Amygdala (tissue), 56 donors: ENCODE measurements at regions not wholly inside any gene's neighbourhood (a gene's known extent, or its start where the extent isn't known, plus 50 kb on each side); places are given as distances from the start of the nearest gene placed in this dataset.

Experiments
- DNase-seq, 56 donors: peaks; one replicate each; lab custom pipeline; 2025; lab: John Stamatoyannopoulos, UW

- DNase-seq, result no peak
Measured at GRCh38 chr11:128330203-128330602, 257.2 kb downstream of the ETS1 start.

DNA sequence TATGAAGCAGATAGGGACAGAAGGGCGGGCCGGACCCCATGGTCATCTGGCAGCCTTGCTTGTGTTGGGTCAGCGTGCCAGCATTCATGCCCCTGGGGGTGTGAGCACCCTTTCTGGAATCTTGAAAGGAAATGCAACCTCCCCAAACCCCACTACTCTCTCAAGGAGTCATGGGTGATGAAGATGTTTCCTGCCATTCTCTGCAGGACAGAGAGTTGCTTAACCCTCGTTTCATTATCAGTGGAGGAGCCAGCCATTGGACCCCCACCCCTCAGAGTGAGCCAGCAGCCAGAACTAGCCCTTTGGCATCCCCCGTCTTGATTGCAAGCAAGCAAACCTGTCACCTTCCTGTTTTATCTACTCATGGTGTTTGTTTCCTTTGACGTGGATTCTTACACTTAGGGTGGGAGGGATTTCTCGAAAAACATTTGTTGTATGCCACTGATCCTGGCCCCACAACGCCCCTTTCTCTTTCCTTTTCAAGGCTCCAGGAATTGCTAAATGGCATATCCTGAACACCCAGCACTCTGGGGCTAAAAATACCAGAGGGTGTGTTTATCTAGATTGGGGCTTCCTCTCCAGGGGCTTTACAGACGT, 258.3 kb downstream of the ETS1 start:
- DNase-seq, result no peak

DNA sequence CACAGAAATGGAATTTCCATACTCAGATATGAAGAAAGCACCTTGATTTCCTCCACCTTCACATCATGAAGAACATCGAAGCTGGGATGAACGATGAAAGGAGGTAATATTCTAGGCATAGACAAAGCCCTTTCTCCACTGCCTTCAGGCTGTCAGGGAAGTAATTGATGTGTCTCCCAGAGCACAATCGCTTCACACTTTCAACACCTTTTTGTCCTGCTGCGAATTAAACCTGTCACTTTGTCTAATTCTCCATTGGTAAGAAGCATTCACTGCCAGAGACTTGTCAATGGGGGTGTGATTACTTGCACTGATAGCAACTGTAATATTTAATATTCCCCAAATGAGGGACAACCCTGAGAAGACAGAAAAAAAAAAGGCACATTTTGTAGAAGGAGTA, 260.1 kb downstream of the ETS1 start:
- DNase-seq, result no peak

DNA sequence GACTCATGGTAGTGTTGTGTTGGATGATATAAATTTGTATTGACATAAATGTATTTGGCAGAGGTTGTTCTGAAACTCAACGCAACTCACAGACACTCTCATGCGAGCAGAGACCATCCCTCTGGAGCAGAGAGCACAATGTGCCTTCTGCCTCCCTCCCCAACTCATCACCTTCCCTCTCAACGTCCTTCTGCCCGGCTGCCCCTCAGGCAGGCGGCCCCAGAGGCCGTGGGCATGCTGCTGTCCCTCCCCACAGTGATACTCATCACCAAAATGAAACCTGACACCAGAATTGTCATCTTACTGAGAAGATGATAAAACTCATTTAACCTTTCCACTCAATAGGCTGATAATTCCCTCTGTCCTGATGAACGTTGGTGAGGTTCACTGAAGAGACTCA, 260.6 kb downstream of the ETS1 start:
- DNase-seq, result no peak

- no peak for DNase-seq
Measured at GRCh38 chr11:128324531-128325141, 262.7 kb downstream of the ETS1 start.

DNA sequence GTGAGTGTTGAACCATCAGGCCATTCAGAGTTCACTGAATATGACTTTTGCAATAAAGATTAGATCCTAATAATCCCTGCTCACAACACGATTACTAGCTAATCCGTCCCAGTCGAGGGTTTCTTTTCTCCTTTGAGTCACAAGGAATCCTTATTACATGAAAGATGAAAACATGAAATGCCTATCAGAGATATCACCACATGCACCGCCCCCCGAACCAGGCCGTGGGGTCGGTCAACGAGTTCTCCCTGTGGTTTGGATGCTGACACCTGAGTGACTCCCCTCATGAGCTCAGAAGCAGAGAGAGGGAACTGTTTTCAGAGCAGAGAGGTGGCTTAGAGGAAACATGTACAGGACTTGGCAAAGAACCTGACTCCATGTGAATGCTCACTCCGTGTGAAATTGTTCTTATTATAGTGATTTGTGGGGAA, 263.3 kb downstream of the ETS1 start:
- no peak for DNase-seq

- DNase-seq, result no peak
Measured at GRCh38 chr11:128323381-128323780, 264.0 kb downstream of the ETS1 start.

- no peak for DNase-seq
Measured at GRCh38 chr11:128318856-128319474, 268.4 kb downstream of the ETS1 start.

DNA sequence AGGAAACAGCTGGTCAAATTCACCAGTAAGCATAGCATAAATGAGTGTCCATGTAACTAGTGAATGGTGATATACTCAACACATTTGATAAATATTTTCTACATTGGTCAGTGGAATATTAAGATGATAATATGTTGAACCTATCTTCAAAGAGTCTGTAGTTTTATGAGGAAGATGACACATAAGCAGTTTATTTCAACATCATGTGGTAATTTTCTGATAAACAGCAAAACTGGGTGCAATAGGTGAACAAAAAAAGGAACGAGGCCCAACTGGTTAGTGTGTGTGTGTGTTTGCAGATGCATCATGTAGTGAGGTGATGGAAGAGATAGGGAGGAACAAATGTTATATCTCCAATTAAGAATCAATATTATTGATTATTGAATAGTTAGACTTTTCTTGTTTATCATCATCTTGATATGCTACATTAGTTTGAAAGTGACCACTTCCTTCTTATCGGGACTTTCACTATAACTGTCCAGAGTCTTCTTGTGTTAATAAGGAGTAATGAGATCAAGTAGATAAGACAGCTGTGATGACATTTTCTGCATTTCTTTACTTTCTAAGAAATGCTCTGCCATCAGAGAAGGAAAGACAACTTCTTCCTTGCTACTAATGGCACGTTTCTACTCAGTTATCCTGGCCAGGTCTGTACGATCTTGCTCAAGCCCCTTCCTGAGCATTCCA, 270.7 kb downstream of the ETS1 start:
- DNase-seq, result no peak

- no peak for DNase-seq
Measured at GRCh38 chr11:128315933-128316332, 271.4 kb downstream of the ETS1 start.

DNA sequence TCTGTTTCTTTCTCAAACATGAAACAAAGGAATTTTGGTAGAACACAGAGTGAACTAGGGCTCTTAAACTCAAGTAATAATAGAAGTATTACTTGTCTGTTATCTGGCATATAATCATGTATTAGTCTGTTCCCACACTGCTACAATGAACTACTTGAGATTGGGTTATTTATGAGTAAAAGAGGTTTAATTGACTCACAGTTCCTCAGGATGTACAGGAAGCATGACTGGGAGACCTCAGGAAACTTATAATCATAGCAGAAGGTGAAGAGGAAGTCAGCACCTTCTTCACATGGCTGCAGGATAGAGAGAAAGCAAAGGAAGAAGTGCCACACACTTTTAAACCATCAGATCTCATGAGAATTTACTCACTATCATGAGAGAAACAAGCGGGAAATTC, 273.4 kb downstream of the ETS1 start:
- DNase-seq, result no peak

DNA sequence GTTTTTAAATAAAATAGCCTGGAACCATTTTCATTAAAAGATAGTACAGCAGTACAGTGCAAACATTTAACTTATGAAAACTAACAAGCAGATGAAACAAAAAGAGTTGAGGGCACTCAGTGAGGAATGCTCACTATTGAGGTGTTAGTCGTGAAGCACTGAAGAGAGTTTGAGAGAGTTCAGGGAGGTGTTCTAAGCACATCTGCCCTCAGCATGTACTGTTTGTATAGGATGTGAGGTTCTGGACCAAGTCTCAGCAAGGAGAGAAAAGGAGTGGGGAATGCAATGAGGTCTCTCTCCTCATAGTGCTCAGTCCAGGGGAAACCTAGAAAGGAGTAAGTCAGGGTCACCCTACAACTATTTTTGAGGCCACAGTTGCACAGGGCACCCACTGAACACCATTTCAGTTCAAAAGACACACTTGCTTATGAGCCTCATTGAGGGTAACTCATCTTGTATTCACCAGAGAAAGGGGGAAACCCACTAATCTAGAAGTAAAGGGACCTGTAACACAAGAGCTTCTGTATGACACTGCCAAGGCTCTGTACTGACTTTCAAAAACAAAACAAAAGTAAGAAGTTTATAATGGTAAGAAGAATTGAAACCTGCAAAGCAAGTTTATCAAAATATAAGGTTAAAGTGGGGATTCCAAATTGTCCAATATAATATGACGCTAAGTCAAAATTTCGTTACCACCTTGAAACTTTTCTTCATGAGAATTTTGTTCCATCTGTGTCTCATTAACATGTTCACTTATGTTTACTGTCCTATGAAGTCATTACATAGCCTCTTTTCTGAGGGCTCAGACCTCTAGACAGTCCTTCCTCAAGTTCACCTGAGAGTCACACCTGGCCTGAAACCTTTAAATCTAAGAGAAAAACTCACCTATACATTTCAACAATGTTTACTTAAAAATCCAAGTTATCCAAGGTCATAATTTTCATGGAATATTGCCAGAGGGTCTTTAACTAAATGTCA, 275.3 kb downstream of the ETS1 start:
- no peak for DNase-seq

DNA sequence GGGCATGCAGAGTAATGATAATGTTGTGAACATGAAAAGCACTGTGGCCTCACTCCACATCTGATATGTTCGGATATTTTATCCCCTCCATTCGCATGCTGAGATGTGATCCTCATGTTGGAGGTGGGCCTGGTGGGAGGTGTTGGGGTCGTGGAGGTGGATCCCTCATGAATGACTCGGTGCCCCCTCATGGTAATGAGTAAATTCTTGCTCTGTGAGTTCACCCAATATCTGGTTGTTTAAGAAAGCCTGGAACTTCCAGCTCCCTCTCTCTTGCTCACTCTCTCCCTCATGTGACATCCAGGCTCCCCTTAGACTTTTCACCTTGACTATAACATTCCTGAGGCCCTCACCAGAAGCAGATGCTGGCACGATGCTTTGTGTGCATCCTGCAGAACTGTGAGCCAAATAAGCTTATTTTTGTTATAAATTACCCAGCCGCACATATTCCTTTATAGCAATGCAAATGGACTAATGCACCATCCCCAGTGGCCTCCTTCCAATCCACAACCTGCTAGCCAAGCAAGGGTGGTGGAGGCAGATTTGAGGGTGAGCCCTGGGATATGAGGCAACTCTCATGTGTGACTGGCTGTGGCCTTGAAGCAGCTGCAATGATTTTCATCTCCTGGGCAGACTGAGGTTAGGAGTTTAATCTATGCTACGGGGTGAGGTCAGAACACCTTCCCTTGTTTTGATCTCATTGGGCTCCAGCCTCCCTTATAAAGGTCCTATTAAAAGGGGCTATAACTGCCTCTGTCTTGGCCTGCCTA, 276.5 kb downstream of the ETS1 start:
- no peak for DNase-seq

DNA sequence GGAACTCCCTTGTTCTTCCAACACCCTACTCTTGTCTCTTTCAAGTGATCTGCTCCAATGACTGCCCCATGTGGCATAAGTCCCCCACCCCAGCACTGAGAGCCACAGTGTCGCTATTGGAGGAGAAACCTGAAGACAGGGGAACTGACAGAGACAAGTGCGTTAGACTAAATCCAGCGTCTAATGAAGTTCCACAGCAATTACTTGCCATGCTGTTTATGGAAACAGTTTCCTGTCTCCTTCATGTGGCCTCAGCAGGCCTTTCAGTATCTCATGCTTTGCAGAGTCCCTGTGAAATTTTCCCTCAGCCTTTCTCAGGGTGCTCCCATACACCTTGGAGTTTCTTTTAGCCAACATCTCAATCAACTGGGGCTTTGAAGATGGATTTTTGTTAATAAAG, 277.4 kb downstream of the ETS1 start:
- DNase-seq, result no peak

DNA sequence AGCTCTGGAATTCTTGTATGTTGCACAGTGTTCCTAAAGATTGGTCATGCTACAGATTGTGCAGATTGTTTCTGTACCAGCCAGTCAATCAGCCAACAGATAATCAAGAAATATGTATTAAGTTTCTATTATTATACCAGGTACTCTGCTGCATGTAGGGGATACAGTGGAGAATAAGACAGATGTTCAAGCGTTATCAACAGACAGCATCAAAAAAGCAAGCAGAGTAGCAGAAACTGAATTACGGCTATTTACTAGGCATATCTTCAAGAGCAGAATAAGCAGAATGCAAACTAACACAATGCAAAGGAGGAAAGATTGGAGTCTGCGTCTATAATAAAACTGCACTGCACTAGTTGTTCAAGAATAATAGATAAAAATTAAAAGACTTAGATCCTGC, 278.6 kb downstream of the ETS1 start:
- DNase-seq, result no peak

GRCh38 chr11:128305588-128305987, 281.8 kb downstream of the ETS1 start:
- no peak for DNase-seq

DNA sequence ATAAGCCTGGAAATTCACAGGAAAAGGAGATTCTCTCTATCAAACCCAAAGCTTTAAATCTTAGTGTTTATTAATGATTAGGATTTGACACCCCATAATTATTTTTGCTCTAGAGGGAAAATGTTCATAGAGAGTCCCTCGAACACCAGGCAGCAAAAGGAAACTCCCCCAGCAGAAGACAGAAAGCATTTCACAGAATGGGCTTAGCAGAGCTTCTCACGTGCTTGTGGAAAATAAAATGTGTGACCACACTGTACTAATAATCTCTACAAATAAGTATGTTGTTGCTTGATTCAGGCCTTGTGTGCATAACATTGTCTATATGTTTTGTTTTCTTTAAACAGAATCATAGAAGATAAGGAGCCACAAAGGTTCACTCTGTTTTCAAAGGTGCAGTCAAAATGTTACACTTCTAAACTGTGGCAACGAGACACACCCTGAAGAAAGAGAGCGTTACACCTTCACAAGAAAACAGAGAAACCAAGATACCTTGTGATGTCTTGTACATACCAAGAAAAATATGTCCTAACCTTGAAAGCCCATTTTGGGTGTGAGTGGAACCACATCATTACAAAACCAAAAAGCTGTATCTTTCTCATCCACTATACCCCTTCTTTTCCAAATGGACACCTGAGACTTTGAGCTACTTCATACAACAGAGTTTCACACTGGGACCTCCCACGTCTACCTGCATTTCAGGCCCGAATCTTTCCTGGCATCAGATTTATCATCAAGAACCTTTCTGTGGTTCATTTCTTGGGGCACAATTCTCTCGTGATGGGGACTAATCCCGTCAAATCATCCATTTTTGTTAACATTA, 282.5 kb downstream of the ETS1 start:
- DNase-seq, result no peak

GRCh38 chr11:128304116-128304515, 283.2 kb downstream of the ETS1 start:
- DNase-seq, result no peak

- no peak for DNase-seq
Measured at GRCh38 chr11:128303383-128303782, 284.0 kb downstream of the ETS1 start.
